ENCODE measurements at regions not wholly inside any gene's neighbourhood (a gene's known extent, or its start where the extent isn't known, plus 50 kb on each side); places are given as distances from the start of the nearest gene placed in this dataset.

DNA sequence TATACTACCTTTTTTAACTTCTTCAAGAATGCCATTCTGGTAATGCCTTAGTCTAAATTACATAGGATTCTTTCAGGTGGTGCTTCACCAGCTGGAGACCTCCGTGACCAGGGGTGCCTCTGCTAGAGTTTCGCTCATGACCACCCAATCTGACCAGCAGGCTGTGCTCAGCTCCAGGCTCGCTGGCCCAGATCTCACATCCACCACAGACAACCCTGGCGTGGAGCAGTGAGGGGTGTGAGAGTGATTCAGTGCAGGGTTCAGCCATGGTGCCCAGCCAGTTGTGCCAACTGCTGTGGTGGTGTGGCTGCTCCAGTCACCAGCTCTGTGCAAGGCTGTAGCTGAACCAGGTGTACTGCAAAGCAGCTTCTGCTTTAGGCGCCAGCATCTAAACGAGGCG is 198.6 kb downstream of the MMUT start:
- Mint-ChIP-seq H3K27ac (ENCODE audit: unreplicated experiment) (no peak overlapping the region), H3K4me1 (ENCODE audit: unreplicated experiment) (peaks cover 10% of the 10 kb centered on the region), H3K9me3 (ENCODE audit: unreplicated experiment) (no peaks in the 10 kb centered on the region), H3K36me3 (ENCODE audit: low read depth, unreplicated experiment) (no peaks in the 10 kb centered on the region), H3K4me3 (ENCODE audit: unreplicated experiment) (no peak overlapping the region), H3K27me3 (ENCODE audit: unreplicated experiment) (no peaks in the 10 kb centered on the region)
- TF ChIP-seq, protein P1, sequence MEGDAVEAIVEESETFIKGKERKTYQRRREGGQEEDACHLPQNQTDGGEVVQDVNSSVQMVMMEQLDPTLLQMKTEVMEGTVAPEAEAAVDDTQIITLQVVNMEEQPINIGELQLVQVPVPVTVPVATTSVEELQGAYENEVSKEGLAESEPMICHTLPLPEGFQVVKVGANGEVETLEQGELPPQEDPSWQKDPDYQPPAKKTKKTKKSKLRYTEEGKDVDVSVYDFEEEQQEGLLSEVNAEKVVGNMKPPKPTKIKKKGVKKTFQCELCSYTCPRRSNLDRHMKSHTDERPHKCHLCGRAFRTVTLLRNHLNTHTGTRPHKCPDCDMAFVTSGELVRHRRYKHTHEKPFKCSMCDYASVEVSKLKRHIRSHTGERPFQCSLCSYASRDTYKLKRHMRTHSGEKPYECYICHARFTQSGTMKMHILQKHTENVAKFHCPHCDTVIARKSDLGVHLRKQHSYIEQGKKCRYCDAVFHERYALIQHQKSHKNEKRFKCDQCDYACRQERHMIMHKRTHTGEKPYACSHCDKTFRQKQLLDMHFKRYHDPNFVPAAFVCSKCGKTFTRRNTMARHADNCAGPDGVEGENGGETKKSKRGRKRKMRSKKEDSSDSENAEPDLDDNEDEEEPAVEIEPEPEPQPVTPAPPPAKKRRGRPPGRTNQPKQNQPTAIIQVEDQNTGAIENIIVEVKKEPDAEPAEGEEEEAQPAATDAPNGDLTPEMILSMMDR (IDR thresholded peaks at IDR 0.05; ENCODE audit: unreplicated experiment) = no peak
- no peak for DNase-seq (ENCODE audit: low spot score)

DNA sequence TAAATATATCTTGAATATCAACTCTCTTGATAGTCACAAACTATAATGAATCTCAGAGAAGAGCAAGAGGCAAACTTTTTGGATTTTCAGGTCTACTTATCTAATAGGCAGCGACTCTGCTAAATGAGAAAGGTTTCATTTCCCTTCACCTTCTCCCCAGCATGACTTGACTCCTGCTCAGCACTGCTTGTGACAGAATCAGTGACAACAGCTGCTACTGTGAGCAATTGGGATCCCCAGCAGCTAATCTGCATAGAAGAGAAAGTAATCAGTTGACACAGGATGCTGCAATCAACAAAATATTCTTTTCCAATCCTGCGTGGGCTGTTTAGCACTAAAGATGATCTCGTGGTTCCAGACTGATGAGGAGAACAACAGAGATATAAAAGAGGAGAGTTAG is 205.5 kb downstream of the MMUT start:
- DNase-seq (ENCODE audit: low spot score) = no peak
- no peaks in the 10 kb centered on the region for H3K36me3 Mint-ChIP-seq (ENCODE audit: low read depth, unreplicated experiment)
- no peak overlapping the region for H3K27ac Mint-ChIP-seq (ENCODE audit: unreplicated experiment)
- H3K9me3 Mint-ChIP-seq (ENCODE audit: unreplicated experiment) = no peaks in the 10 kb centered on the region
- H3K4me3 Mint-ChIP-seq (ENCODE audit: unreplicated experiment) = no peak overlapping the region
- peaks cover 7% of the 10 kb centered on the region for H3K4me1 Mint-ChIP-seq (ENCODE audit: unreplicated experiment)
- TF ChIP-seq, protein P1 (IDR thresholded peaks at IDR 0.05; ENCODE audit: unreplicated experiment) = no peak
- H3K27me3 Mint-ChIP-seq (ENCODE audit: unreplicated experiment) = no peaks in the 10 kb centered on the region

GRCh38 chr6:49255335-49255734 is 207.7 kb downstream of the MMUT start:
- no peaks in the 10 kb centered on the region for H3K9me3 Mint-ChIP-seq (ENCODE audit: unreplicated experiment)
- no peak for DNase-seq (ENCODE audit: low spot score)
- H3K4me3 Mint-ChIP-seq (ENCODE audit: unreplicated experiment) = no peak overlapping the region
- no peak overlapping the region for H3K27ac Mint-ChIP-seq (ENCODE audit: unreplicated experiment)
- TF ChIP-seq, protein P1 (IDR thresholded peaks at IDR 0.05; ENCODE audit: unreplicated experiment) = no peak
- no peaks in the 10 kb centered on the region for H3K4me1 Mint-ChIP-seq (ENCODE audit: unreplicated experiment)
- no peaks in the 10 kb centered on the region for H3K27me3 Mint-ChIP-seq (ENCODE audit: unreplicated experiment)
- no peaks in the 10 kb centered on the region for H3K36me3 Mint-ChIP-seq (ENCODE audit: low read depth, unreplicated experiment)

GRCh38 chr6:49252901-49253300 is 210.2 kb downstream of the MMUT start:
- Mint-ChIP-seq H3K4me1 (ENCODE audit: unreplicated experiment) (no peaks in the 10 kb centered on the region), H3K4me3 (ENCODE audit: unreplicated experiment) (no peak overlapping the region), H3K27ac (ENCODE audit: unreplicated experiment) (no peak overlapping the region), H3K36me3 (ENCODE audit: low read depth, unreplicated experiment) (no peaks in the 10 kb centered on the region), H3K27me3 (ENCODE audit: unreplicated experiment) (no peaks in the 10 kb centered on the region), H3K9me3 (ENCODE audit: unreplicated experiment) (no peaks in the 10 kb centered on the region)
- DNase-seq (ENCODE audit: low spot score) = no peak
- TF ChIP-seq, protein P1 (IDR thresholded peaks at IDR 0.05; ENCODE audit: unreplicated experiment) = no peak

- DNase-seq (ENCODE audit: low spot score) = no peak
- no peaks in the 10 kb centered on the region for H3K36me3 Mint-ChIP-seq (ENCODE audit: low read depth, unreplicated experiment)
- H3K9me3 Mint-ChIP-seq (ENCODE audit: unreplicated experiment) = no peaks in the 10 kb centered on the region
Observed at GRCh38 chr6:49233483-49233882, 229.6 kb downstream of the MMUT start.

More at GRCh38 chr6:49233483-49233882, 229.6 kb downstream of the MMUT start:
- H3K4me3 Mint-ChIP-seq (ENCODE audit: unreplicated experiment) = no peak overlapping the region
- H3K27me3 Mint-ChIP-seq (ENCODE audit: unreplicated experiment) = no peaks in the 10 kb centered on the region
- H3K4me1 Mint-ChIP-seq (ENCODE audit: unreplicated experiment) = no peaks in the 10 kb centered on the region
- TF ChIP-seq, protein P1 (IDR thresholded peaks at IDR 0.05; ENCODE audit: unreplicated experiment) = no peak
- no peak overlapping the region for H3K27ac Mint-ChIP-seq (ENCODE audit: unreplicated experiment)
